Panc1 (cell line): ENCODE measurements at regions not wholly inside any gene's neighbourhood (a gene's known extent, or its start where the extent isn't known, plus 50 kb on each side); places are given as distances from the start of the nearest gene placed in this dataset.

Source experiments
- ATAC-seq: fragments of 200-7000 bp; cut with Tn5 transposase; 2 replicates; pipeline ENCODE4 v1.9.1; 2020; ENCODE audit warnings: mild to moderate bottlenecking, moderate library complexity
- BruUV-seq: library from RNA; stranded (reverse); fragments of 400-500 nt; replicated peaks from 2 replicates; lab custom pipeline; 2021; lab: Mats Ljungman, UMichigan
- CTCF ChIA-PET: fragments of 300-600 bp; sonication (Branson Sonifier 250); formaldehyde crosslinking; loops from one replicate; lab custom pipeline; 2022; ENCODE audit warnings: antibody characterized with exemption; lab: Charles Lee
- POLR2A ChIA-PET: fragments of 300-600 bp; sonication (Branson Sonifier 250); formaldehyde crosslinking; loops from one replicate; lab custom pipeline; 2022; ENCODE audit warnings: antibody characterized with exemption; lab: Charles Lee
- DNase-seq: peaks from one replicate; pipeline ENCODE4 v3.0.0-alpha.2; 2010; ENCODE audit warnings: low read depth, low spot score
- H3K27ac ChIP-seq: 2 replicates; pipeline ENCODE4 v1.5.1; 2011; ENCODE audit warnings: mild to moderate bottlenecking, low read length, inconsistent platforms
- H3K27me3 ChIP-seq: fragments of 200-500 bp; sonication (Bioruptor generic); 2 replicates; pipeline ENCODE4 v1.6.0; 2014; ENCODE audit warnings: low read length, inconsistent platforms; ENCODE audit not compliant: control insufficient read depth, insufficient read depth
- H3K36me3 ChIP-seq: fragments of 200-500 bp; sonication (Bioruptor generic); 2 replicates; pipeline ENCODE4 v1.5.1; 2014; ENCODE audit warnings: inconsistent platforms, mild to moderate bottlenecking, low read length, moderate library complexity; ENCODE audit not compliant: control insufficient read depth, insufficient read depth
- H3K4me1 ChIP-seq: 2 replicates; pipeline ENCODE4 v1.5.1; 2011; ENCODE audit warnings: inconsistent platforms, mild to moderate bottlenecking, low read length, moderate library complexity; ENCODE audit not compliant: control insufficient read depth, insufficient read depth
- H3K4me3 ChIP-seq, 2 experiments: 2 replicates each; pipeline ENCODE4 v1.5.1; 2011 to 2012; ENCODE audit warnings: low read depth in 2 of 2, low read length in 2 of 2, mild to moderate bottlenecking in 2 of 2, inconsistent platforms in 1 of 2, moderate library complexity in 1 of 2
- H3K9me3 ChIP-seq: fragments of 200-500 bp; sonication (Bioruptor generic); 2 replicates; pipeline ENCODE4 v1.5.1; 2014; ENCODE audit warnings: low read depth, mild to moderate bottlenecking, inconsistent platforms, low read length, moderate library complexity; ENCODE audit not compliant: control insufficient read depth, insufficient read depth
- POLR2AphosphoS5 ChIP-seq: IDR thresholded peaks from 2 replicates; pipeline ENCODE4 v1.6.1; 2012; ENCODE audit warnings: mild to moderate bottlenecking, low read depth, low read length, moderate library complexity
- REST ChIP-seq, 2 experiments: IDR thresholded peaks; 2 replicates each; pipeline ENCODE4 v1.6.1; 2011 to 2012; ENCODE audit warnings: low read depth in 2 of 2, control low read depth in 1 of 2, low read length in 1 of 2, mild to moderate bottlenecking in 1 of 2, moderate library complexity in 1 of 2; ENCODE audit not compliant: insufficient read depth in 1 of 2
- SIN3A ChIP-seq: IDR thresholded peaks from 2 replicates; pipeline ENCODE4 v1.6.1; 2012; ENCODE audit warnings: low read depth, mild to moderate bottlenecking, low read length, moderate library complexity, borderline replicate concordance; ENCODE audit not compliant: insufficient read depth
- TCF7L2 ChIP-seq: IDR thresholded peaks from 2 replicates; pipeline ENCODE4 v1.6.1; 2011; ENCODE audit warnings: mild to moderate bottlenecking, low read depth, low read length, inconsistent platforms
- in situ Hi-C: cut with HindIII; loops from 2 replicates; pipeline ENCODE4 v1.10.0; 2016; ENCODE audit warnings: low sequenced_read_pairs, low pct_unique_long_range_greater_than_20kb
- intact Hi-C: fragments of 100-400 bp; cut with micrococcal nuclease; formaldehyde crosslinking; loops from one replicate; pipeline ENCODE4 v1.10.0; 2022; ENCODE audit not compliant: unreplicated experiment
- TF ChIP-seq, protein P1 (sequence below): fragments of 450-650 bp; IDR thresholded peaks from 2 replicates; pipeline ENCODE4 v1.5.1; 2017; ENCODE audit warnings: mild to moderate bottlenecking

DNA sequence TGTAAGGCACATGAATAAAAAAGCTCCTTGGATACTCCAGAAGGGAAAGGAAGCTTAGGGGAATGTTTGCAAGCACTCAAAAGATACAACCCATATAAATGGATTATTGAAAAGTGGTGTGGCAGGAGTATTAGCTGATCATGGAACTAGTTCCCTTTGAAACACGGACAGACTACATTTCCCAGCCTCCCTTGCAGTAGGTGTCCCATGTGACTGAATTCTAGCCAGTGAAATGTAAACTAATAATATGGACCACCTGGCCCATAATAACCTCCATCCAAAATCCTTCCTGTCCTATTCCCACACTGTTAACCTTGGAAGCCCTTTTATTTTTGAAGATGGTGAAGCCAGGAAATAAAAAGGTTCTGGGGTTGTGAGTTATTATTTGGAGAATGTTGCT lies 242.3 kb downstream of the SUDS3 start:
- no peak for DNase-seq
- no peaks in the 10 kb centered on the region for H3K4me1 ChIP-seq
- TF ChIP-seq REST (IDR thresholded peaks at IDR 0.05; ENCODE audit: insufficient read depth in 1 of 2, low read depth in 2 of 2, low read length in 1 of 2) (no peak), SIN3A (no peak), POLR2AphosphoS5 (no peak), TCF7L2 (no peak)
- TF ChIP-seq, protein P1, sequence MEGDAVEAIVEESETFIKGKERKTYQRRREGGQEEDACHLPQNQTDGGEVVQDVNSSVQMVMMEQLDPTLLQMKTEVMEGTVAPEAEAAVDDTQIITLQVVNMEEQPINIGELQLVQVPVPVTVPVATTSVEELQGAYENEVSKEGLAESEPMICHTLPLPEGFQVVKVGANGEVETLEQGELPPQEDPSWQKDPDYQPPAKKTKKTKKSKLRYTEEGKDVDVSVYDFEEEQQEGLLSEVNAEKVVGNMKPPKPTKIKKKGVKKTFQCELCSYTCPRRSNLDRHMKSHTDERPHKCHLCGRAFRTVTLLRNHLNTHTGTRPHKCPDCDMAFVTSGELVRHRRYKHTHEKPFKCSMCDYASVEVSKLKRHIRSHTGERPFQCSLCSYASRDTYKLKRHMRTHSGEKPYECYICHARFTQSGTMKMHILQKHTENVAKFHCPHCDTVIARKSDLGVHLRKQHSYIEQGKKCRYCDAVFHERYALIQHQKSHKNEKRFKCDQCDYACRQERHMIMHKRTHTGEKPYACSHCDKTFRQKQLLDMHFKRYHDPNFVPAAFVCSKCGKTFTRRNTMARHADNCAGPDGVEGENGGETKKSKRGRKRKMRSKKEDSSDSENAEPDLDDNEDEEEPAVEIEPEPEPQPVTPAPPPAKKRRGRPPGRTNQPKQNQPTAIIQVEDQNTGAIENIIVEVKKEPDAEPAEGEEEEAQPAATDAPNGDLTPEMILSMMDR: no peak
- ATAC-seq: no peak
- ChIA-PET CTCF (no interaction called here), POLR2A (interaction anchor here (0.7 kb wide), 1 partner anchor 10 kb away, joined by 3 read pairs; no protein-coding TSS in a partner anchor)
- no peak overlapping the region for H3K27ac ChIP-seq
- no peaks in the 10 kb centered on the region for H3K36me3 ChIP-seq
- no peaks in the 10 kb centered on the region for H3K9me3 ChIP-seq
- H3K27me3 ChIP-seq: no peaks in the 10 kb centered on the region
- H3K4me3 ChIP-seq: no peak overlapping the region
- no TSS peak for BruUV-seq
- intact Hi-C loops (no loop called here), in situ Hi-C loops (no loop called here)

DNA sequence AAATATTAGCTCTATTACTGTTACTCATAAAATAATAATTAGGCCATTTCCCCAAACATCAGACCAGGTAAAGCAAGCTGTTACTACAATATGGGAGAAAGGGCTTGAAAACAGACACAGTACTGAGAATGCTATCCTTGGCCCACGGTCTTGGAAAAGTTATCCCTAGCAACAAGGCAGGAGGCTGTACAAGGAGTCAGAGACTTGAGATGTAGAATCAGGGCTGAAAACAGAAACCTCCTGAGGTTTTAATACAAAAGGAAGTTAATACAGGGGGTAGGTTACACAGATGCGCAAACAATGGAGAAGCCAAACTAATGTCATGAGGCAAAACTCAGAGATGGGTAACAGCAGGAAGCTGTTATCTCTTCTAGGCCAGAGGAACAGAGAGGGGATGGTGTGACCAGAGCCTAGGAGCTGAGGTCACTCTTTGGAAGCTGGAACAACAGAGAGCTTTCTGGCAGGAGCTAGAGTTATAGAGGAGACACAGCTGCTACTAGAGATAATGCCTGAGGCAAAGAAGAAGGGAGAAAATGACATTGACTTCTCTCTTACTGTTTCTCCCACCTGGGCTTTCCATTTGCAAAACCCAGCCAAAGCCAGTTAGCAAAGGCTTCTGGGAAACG lies 248.8 kb downstream of the SUDS3 start:
- H3K36me3 ChIP-seq: no peaks in the 10 kb centered on the region
- no peak overlapping the region for H3K4me3 ChIP-seq
- intact Hi-C loops (no loop called here), in situ Hi-C loops (no loop called here)
- POLR2A ChIA-PET: no interaction called here
- no peaks in the 10 kb centered on the region for H3K4me1 ChIP-seq
- CTCF ChIA-PET: no interaction called here
- BruUV-seq: no TSS peak
- ATAC-seq: no peak
- no peak for TF ChIP-seq SIN3A
- no peak for TF ChIP-seq REST (IDR thresholded peaks at IDR 0.05; ENCODE audit: insufficient read depth in 1 of 2, low read depth in 2 of 2, low read length in 1 of 2)
- TF ChIP-seq, protein P1: no peak
- TF ChIP-seq TCF7L2: no peak
- TF ChIP-seq POLR2AphosphoS5: no peak
- H3K27ac ChIP-seq: no peak overlapping the region
- H3K27me3 ChIP-seq: no peaks in the 10 kb centered on the region
- no peak for DNase-seq
- no peaks in the 10 kb centered on the region for H3K9me3 ChIP-seq
